ENCODE measurements at regions not wholly inside any gene's neighbourhood (a gene's known extent, or its start where the extent isn't known, plus 50 kb on each side); places are given as distances from the start of the nearest gene placed in this dataset.

DNA sequence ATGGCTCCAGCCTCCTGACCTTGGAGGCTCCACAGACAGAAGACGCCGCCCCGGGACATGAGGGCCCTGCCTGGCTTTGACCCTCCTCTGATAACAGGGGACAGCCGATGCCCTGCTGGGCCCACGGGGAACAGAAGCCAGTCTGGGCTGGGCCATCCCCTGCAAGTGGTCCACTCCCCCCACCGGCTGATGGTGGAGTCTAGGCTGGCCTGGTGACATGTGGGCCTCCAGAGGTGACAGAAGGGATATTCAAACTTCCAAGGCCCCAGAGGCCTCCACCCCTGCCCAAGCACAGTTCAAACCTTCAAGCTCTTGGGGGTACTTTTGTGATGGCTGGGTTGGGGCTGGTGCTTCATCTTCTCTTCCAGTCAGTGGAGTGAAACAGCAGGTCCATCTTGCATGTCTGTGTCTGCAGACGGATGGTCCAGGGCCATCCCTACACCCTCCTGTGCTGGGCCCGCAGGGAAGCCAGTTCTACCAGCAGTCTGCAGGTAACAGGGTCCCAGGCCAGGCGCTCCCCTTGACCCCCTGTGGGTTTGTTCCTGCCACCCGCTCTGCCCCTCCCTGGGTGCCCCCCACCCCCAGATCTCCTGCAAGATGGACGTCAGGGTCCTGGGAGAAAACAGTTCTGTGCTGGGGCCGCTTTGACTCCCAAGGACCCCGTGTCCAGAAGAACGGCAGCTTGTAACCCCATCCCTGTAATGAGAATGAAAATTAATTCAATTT is 929.9 kb downstream of the BRD1 start:
- no peak for DNase-seq (ENCODE audit: low read depth, low spot score)
- Mint-ChIP-seq H3K36me3 (ENCODE audit: low read depth) (no peaks in the 10 kb centered on the region), H3K9me3 (no peaks in the 10 kb centered on the region), H3K27me3 (ENCODE audit: low read depth) (no peaks in the 10 kb centered on the region), H3K27ac (ENCODE audit: unreplicated experiment) (no peak overlapping the region), H3K4me1 (no peaks in the 10 kb centered on the region), H3K4me3 (no peak overlapping the region)
- TF ChIP-seq, protein P1, sequence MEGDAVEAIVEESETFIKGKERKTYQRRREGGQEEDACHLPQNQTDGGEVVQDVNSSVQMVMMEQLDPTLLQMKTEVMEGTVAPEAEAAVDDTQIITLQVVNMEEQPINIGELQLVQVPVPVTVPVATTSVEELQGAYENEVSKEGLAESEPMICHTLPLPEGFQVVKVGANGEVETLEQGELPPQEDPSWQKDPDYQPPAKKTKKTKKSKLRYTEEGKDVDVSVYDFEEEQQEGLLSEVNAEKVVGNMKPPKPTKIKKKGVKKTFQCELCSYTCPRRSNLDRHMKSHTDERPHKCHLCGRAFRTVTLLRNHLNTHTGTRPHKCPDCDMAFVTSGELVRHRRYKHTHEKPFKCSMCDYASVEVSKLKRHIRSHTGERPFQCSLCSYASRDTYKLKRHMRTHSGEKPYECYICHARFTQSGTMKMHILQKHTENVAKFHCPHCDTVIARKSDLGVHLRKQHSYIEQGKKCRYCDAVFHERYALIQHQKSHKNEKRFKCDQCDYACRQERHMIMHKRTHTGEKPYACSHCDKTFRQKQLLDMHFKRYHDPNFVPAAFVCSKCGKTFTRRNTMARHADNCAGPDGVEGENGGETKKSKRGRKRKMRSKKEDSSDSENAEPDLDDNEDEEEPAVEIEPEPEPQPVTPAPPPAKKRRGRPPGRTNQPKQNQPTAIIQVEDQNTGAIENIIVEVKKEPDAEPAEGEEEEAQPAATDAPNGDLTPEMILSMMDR (conservative IDR thresholded peaks at IDR 0.05), result no peak

DNA sequence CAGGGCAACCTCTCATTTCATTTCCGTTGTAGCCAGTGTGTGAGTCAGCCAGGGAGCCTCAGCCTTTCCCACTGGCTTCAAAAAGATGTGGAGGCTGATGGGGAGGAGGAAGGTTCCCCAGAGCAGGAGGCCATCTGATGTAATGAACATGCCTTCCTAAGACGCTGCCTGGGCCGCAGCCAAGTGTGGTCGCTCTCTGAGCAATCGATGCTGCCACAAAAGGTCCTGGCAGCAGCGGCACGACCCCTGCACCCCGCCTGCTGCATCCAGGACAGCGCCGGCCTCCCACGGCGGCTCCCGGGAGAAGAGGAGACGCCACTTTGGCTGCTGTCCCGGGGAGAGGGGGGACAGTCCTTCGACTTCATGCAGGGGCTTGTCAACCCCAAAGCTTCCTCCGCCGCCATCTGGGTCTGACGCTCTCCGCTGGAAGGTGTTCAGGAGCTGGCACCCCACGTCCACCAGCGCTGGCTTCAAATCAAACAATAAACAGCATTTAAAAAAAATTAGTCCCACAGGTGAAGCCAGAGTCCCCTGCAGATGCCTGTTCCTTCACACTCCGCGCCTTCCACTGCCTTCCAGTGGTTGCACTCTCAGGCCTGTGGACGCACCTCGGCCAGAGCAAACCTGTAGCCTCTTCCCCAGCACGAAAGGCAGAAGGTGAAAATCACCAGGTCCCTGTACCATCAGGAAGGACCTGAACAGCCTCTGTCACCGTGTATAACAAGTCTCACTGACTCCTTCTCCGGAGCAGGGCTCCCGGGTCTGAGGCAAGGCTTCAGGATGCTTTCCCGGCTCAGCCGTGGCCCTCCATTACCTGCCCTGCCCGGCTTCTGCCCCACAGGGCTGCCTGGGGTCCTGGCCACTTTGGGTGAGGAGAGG is 930.7 kb downstream of the BRD1 start:
- H3K27me3 Mint-ChIP-seq (ENCODE audit: low read depth), result no peaks in the 10 kb centered on the region
- DNase-seq (ENCODE audit: low read depth, low spot score), result no peak
- no peaks in the 10 kb centered on the region for H3K36me3 Mint-ChIP-seq (ENCODE audit: low read depth)

DNA sequence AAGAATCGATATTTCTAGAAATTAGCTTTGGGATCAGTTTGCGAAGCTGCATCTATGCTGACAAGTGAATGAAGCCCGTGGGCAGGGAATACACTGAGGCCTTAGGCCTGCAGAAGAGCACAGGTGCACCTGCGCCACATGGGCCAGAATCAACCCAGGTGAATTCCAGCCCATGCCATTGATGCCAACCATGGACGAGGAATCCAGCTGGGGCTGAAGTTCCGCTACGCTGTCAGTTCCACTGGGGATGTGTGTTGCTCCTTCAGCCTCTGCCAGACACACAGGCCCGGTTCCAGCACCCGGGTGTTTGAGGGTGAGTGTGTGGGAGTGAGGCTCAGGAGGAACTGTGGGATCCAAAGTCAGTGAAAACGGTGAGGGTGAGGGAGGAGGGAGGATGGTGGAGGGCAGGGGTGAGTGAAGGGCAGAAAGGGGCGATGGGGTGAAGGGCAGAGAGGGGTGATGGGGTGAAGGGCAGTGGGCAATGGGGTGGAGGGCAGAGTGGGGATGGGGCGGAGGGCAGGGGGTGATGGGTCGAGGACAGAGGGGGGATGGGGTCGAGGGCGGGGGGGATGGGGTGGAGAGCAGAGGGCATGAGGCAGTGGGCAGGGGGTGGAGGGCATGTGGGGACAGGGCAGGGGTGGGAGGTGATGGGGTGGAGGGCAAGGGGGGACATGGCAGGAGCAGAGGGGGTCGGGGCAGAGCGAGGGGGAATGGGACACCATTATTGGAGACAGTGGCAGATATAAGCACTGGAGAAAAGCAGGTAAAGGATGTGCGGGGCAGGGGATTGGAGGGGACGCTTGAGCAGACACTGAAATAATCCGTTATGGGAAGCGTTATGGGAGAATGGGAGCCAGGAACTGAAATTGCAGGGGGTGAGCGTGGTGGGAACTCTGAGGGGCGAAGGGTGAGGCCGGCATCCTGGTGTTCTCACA is 931.6 kb downstream of the BRD1 start:
- Mint-ChIP-seq H3K27ac (ENCODE audit: unreplicated experiment) (no peak overlapping the region), H3K36me3 (ENCODE audit: low read depth) (no peaks in the 10 kb centered on the region), H3K27me3 (ENCODE audit: low read depth) (no peaks in the 10 kb centered on the region), H3K4me3 (no peak overlapping the region), H3K4me1 (no peaks in the 10 kb centered on the region), H3K9me3 (no peaks in the 10 kb centered on the region)
- TF ChIP-seq, protein P1 (conservative IDR thresholded peaks at IDR 0.05), result no peak
- no peak for DNase-seq (ENCODE audit: low read depth, low spot score)

More for the DNA sequence above, 930.7 kb downstream of the BRD1 start:
- no peaks in the 10 kb centered on the region for H3K9me3 Mint-ChIP-seq
- no peaks in the 10 kb centered on the region for H3K4me1 Mint-ChIP-seq
- TF ChIP-seq, protein P1 (conservative IDR thresholded peaks at IDR 0.05), result no peak
- H3K27ac Mint-ChIP-seq (ENCODE audit: unreplicated experiment), result no peak overlapping the region
- no peak overlapping the region for H3K4me3 Mint-ChIP-seq

DNA sequence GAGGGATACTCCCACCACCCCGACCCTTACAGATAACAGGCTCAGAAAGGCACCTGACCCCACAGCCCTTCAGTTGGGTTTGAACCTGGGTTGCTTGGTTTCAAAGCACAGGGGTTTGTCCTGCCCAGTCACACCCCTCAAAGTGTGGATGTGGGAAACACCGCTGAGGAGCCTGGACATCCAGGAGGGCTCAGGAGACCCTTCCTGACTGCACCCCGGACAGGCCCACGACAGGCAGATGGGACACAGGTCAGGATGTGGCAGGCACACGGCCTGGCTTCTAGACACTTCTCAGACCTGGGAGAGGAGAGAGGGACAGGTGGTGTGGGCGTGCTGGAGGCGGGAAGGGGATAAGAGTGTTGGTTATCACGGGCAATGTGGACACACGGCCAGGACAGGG is 932.3 kb downstream of the BRD1 start:
- H3K4me1 Mint-ChIP-seq, result no peaks in the 10 kb centered on the region
- H3K4me3 Mint-ChIP-seq, result no peak overlapping the region
- H3K27me3 Mint-ChIP-seq (ENCODE audit: low read depth), result no peaks in the 10 kb centered on the region
- TF ChIP-seq, protein P1 (conservative IDR thresholded peaks at IDR 0.05), result no peak
- no peak overlapping the region for H3K27ac Mint-ChIP-seq (ENCODE audit: unreplicated experiment)
- no peak for DNase-seq (ENCODE audit: low read depth, low spot score)
- H3K9me3 Mint-ChIP-seq, result no peaks in the 10 kb centered on the region
- H3K36me3 Mint-ChIP-seq (ENCODE audit: low read depth), result no peaks in the 10 kb centered on the region

DNA sequence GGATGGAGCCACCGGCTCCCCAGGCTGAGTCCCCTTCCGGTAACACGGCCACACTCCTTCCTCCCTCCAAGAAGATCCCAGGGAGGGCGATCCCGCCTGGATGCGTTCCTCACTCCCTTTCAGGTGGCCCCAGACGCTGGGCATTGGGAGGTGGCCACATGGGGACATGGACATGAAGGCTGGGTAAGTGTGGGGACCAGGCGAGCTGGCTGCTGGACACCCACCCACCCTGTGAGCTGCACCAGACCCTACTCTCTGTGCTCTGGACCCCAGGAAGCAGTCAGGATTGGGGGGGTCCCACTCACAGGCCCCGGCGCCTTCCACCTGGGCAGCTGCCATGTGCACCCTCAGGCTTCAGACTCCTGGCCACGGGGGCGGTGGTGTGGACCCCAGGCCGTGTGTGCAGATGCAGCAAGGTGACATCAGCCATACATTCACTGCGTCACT is 932.8 kb downstream of the BRD1 start:
- Mint-ChIP-seq H3K9me3 (no peaks in the 10 kb centered on the region), H3K27me3 (ENCODE audit: low read depth) (no peaks in the 10 kb centered on the region), H3K4me1 (no peaks in the 10 kb centered on the region), H3K36me3 (ENCODE audit: low read depth) (no peaks in the 10 kb centered on the region), H3K4me3 (no peak overlapping the region), H3K27ac (ENCODE audit: unreplicated experiment) (no peak overlapping the region)
- TF ChIP-seq, protein P1 (conservative IDR thresholded peaks at IDR 0.05), result no peak
- no peak for DNase-seq (ENCODE audit: low read depth, low spot score)

Data from neural crest cell (in vitro differentiated cells).